ENCODE measurements at regions not wholly inside any gene's neighbourhood (a gene's known extent, or its start where the extent isn't known, plus 50 kb on each side); places are given as distances from the start of the nearest gene placed in this dataset.
"Not testable (repeated sequence)": the region's sequence is repeated elsewhere in the genome, so short reads cannot be mapped to it uniquely, and the experiment has no call there.

GRCh38 chr5:68134033-68134668, 81.4 kb upstream of the PIK3R1 start:
- Mint-ChIP-seq H3K4me1 (no peaks in the 10 kb centered on the region), H3K27me3 (peaks cover 4% of the 10 kb centered on the region), H3K36me3 (ENCODE audit: low read depth) (no peaks in the 10 kb centered on the region), H3K27ac (no peak overlapping the region), H3K4me3 (no peak overlapping the region), H3K9me3 (no peaks in the 10 kb centered on the region)
- DNase-seq: no peak
- intact Hi-C loops (cut with micrococcal nuclease): no loop called here

GRCh38 chr5:68130253-68130652, 85.3 kb upstream of the PIK3R1 start:
- no peaks in the 10 kb centered on the region for H3K4me1 Mint-ChIP-seq
- no peaks in the 10 kb centered on the region for H3K36me3 Mint-ChIP-seq (ENCODE audit: low read depth)
- intact Hi-C loops (cut with micrococcal nuclease): no loop called here
- no peaks in the 10 kb centered on the region for H3K27me3 Mint-ChIP-seq
- no peaks in the 10 kb centered on the region for H3K9me3 Mint-ChIP-seq
- no peak overlapping the region for H3K27ac Mint-ChIP-seq
- no peak overlapping the region for H3K4me3 Mint-ChIP-seq
- no peak for DNase-seq

- Mint-ChIP-seq H3K4me1 (no peaks in the 10 kb centered on the region), H3K9me3 (peaks cover 3% of the 10 kb centered on the region), H3K36me3 (ENCODE audit: low read depth) (no peaks in the 10 kb centered on the region), H3K27ac (no peak overlapping the region), H3K27me3 (no peaks in the 10 kb centered on the region), H3K4me3 (no peak overlapping the region)
- no peak for DNase-seq
- intact Hi-C loops (cut with micrococcal nuclease): no loop called here
Observed at GRCh38 chr5:68129364-68129763, 86.2 kb upstream of the PIK3R1 start.

GRCh38 chr5:68126886-68127285, 88.7 kb upstream of the PIK3R1 start:
- Mint-ChIP-seq H3K27ac (no peak overlapping the region), H3K4me1 (peaks cover 3% of the 10 kb centered on the region)

GRCh38 chr5:68122439-68123328, 92.9 kb upstream of the PIK3R1 start:
- no peak for DNase-seq
- Mint-ChIP-seq H3K4me3 (no peak overlapping the region), H3K9me3 (peaks cover 3% of the 10 kb centered on the region), H3K27me3 (peaks cover 7% of the 10 kb centered on the region), H3K4me1 (peaks cover 3% of the 10 kb centered on the region), H3K36me3 (ENCODE audit: low read depth) (no peaks in the 10 kb centered on the region), H3K27ac (no peak overlapping the region)
- intact Hi-C loops (cut with micrococcal nuclease): no loop called here

More at GRCh38 chr5:68126886-68127285, 88.7 kb upstream of the PIK3R1 start:
- Mint-ChIP-seq H3K9me3 (peaks cover 3% of the 10 kb centered on the region), H3K27me3 (peaks cover 4% of the 10 kb centered on the region), H3K36me3 (ENCODE audit: low read depth) (no peaks in the 10 kb centered on the region), H3K4me3 (no peak overlapping the region)
- DNase-seq: no peak
- intact Hi-C loops (cut with micrococcal nuclease): no loop called here

- H3K36me3 Mint-ChIP-seq (ENCODE audit: low read depth): no peaks in the 10 kb centered on the region
- no peak overlapping the region for H3K27ac Mint-ChIP-seq
- H3K4me3 Mint-ChIP-seq: no peak overlapping the region
- DNase-seq: no peak
- no peaks in the 10 kb centered on the region for H3K4me1 Mint-ChIP-seq
- H3K9me3 Mint-ChIP-seq: peaks cover 3% of the 10 kb centered on the region
- intact Hi-C loops (cut with micrococcal nuclease): no loop called here
- H3K27me3 Mint-ChIP-seq: peaks cover 7% of the 10 kb centered on the region
Observed at GRCh38 chr5:68116868-68117411, 98.6 kb upstream of the PIK3R1 start.

- no peaks in the 10 kb centered on the region for H3K4me1 Mint-ChIP-seq
- H3K4me3 Mint-ChIP-seq: no peak overlapping the region
- DNase-seq: no peak
- no peak overlapping the region for H3K27ac Mint-ChIP-seq
- intact Hi-C loops (cut with micrococcal nuclease): no loop called here
- no peaks in the 10 kb centered on the region for H3K36me3 Mint-ChIP-seq (ENCODE audit: low read depth)
- peaks cover 7% of the 10 kb centered on the region for H3K27me3 Mint-ChIP-seq
- peaks cover 3% of the 10 kb centered on the region for H3K9me3 Mint-ChIP-seq
Observed at GRCh38 chr5:68116408-68116807, 99.1 kb upstream of the PIK3R1 start.

- no peaks in the 10 kb centered on the region for H3K36me3 Mint-ChIP-seq (ENCODE audit: low read depth)
- H3K4me3 Mint-ChIP-seq: no peak overlapping the region
- no peak for DNase-seq
- intact Hi-C loops (cut with micrococcal nuclease): no loop called here
- H3K9me3 Mint-ChIP-seq: peaks cover 3% of the 10 kb centered on the region
- H3K4me1 Mint-ChIP-seq: no peaks in the 10 kb centered on the region
- peaks cover 7% of the 10 kb centered on the region for H3K27me3 Mint-ChIP-seq
- H3K27ac Mint-ChIP-seq: no peak overlapping the region
Observed at GRCh38 chr5:68115584-68115983, 100.0 kb upstream of the PIK3R1 start.

GRCh38 chr5:68114378-68115040, 101.0 kb upstream of the PIK3R1 start:
- Mint-ChIP-seq H3K9me3 (peaks cover 3% of the 10 kb centered on the region), H3K4me1 (no peaks in the 10 kb centered on the region), H3K4me3 (no peak overlapping the region), H3K27ac (no peak overlapping the region), H3K36me3 (ENCODE audit: low read depth) (no peaks in the 10 kb centered on the region), H3K27me3 (peaks cover 7% of the 10 kb centered on the region)
- DNase-seq: no peak
- intact Hi-C loops (cut with micrococcal nuclease): no loop called here

- no peak overlapping the region for H3K4me3 Mint-ChIP-seq
- DNase-seq: no peak
- no peaks in the 10 kb centered on the region for H3K4me1 Mint-ChIP-seq
- no peak overlapping the region for H3K27ac Mint-ChIP-seq
- intact Hi-C loops (cut with micrococcal nuclease): no loop called here
- peaks cover 3% of the 10 kb centered on the region for H3K27me3 Mint-ChIP-seq
- H3K36me3 Mint-ChIP-seq (ENCODE audit: low read depth): no peaks in the 10 kb centered on the region
- peaks cover 3% of the 10 kb centered on the region for H3K9me3 Mint-ChIP-seq
Observed at GRCh38 chr5:68112658-68113057, 102.9 kb upstream of the PIK3R1 start.

GRCh38 chr5:68110894-68111293, 104.7 kb upstream of the PIK3R1 start:
- DNase-seq: no peak
- H3K36me3 Mint-ChIP-seq (ENCODE audit: low read depth): no peaks in the 10 kb centered on the region
- no peak overlapping the region for H3K4me3 Mint-ChIP-seq
- no peaks in the 10 kb centered on the region for H3K4me1 Mint-ChIP-seq
- intact Hi-C loops (cut with micrococcal nuclease): no loop called here
- H3K27me3 Mint-ChIP-seq: peaks cover 2% of the 10 kb centered on the region
- H3K9me3 Mint-ChIP-seq: peaks cover 6% of the 10 kb centered on the region
- H3K27ac Mint-ChIP-seq: no peak overlapping the region

GRCh38 chr5:68110264-68110663, 105.3 kb upstream of the PIK3R1 start:
- Mint-ChIP-seq H3K27ac (no peak overlapping the region), H3K27me3 (peaks cover 2% of the 10 kb centered on the region), H3K4me1 (no peaks in the 10 kb centered on the region), H3K4me3 (no peak overlapping the region), H3K9me3 (peaks cover 6% of the 10 kb centered on the region), H3K36me3 (ENCODE audit: low read depth) (no peaks in the 10 kb centered on the region)
- intact Hi-C loops (cut with micrococcal nuclease): no loop called here
- DNase-seq: no peak

GRCh38 chr5:68104217-68104616, 111.3 kb upstream of the PIK3R1 start:
- H3K27me3 Mint-ChIP-seq; H3K4me1 Mint-ChIP-seq; DNase-seq; H3K36me3 Mint-ChIP-seq (ENCODE audit: low read depth); H3K27ac Mint-ChIP-seq; H3K9me3 Mint-ChIP-seq; intact Hi-C loops (cut with micrococcal nuclease); H3K4me3 Mint-ChIP-seq: not testable (repeated sequence)

GRCh38 chr5:68103297-68103696, 112.3 kb upstream of the PIK3R1 start:
- H3K27me3 Mint-ChIP-seq; H3K4me1 Mint-ChIP-seq; H3K27ac Mint-ChIP-seq; H3K4me3 Mint-ChIP-seq; DNase-seq; H3K36me3 Mint-ChIP-seq (ENCODE audit: low read depth); intact Hi-C loops (cut with micrococcal nuclease): not testable (repeated sequence)
- peaks cover 11% of the 10 kb centered on the region for H3K9me3 Mint-ChIP-seq
